GM12875 (cell line): ENCODE measurements at regions not wholly inside any gene's neighbourhood (a gene's known extent, or its start where the extent isn't known, plus 50 kb on each side); places are given as distances from the start of the nearest gene placed in this dataset.

Experiments used
- H3K4me3 ChIP-seq: one replicate; pipeline ENCODE4 v1.5.1; 2011; ENCODE audit warnings: low read depth, low read length, control low read depth
- TF ChIP-seq, protein P1 (sequence below): IDR thresholded peaks from 2 replicates; pipeline ENCODE4 v1.5.1; 2011; ENCODE audit warnings: low read depth, mild to moderate bottlenecking, control low read depth, inconsistent platforms, low read length, moderate library complexity, borderline replicate concordance; ENCODE audit not compliant: insufficient read depth

DNA sequence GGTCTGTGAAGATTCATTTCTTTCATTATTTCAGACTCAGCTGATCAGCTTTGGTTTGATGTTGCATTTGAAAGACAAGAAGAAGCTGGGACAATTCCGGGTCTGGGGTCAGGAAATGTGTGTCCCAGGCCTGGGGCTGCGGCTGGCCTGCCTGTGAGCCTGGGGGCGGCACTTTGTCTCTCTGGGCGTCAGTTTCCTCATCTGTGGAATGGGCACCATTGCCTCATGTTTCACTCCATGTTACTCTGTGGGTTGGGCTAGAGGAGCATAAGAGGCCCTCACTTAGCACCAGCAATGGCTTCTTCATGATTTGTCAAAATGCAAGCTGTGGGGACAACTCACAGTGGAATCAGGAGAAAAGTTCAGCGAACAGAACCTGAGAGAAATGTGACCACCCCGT, 570.1 kb downstream of the VRK1 start:
- TF ChIP-seq, protein P1, sequence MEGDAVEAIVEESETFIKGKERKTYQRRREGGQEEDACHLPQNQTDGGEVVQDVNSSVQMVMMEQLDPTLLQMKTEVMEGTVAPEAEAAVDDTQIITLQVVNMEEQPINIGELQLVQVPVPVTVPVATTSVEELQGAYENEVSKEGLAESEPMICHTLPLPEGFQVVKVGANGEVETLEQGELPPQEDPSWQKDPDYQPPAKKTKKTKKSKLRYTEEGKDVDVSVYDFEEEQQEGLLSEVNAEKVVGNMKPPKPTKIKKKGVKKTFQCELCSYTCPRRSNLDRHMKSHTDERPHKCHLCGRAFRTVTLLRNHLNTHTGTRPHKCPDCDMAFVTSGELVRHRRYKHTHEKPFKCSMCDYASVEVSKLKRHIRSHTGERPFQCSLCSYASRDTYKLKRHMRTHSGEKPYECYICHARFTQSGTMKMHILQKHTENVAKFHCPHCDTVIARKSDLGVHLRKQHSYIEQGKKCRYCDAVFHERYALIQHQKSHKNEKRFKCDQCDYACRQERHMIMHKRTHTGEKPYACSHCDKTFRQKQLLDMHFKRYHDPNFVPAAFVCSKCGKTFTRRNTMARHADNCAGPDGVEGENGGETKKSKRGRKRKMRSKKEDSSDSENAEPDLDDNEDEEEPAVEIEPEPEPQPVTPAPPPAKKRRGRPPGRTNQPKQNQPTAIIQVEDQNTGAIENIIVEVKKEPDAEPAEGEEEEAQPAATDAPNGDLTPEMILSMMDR: no peak
- no peak overlapping the region for H3K4me3 ChIP-seq

- H3K4me3 ChIP-seq: no peak overlapping the region
- TF ChIP-seq, protein P1: no peak
Measured at GRCh38 chr14:97368049-97368448, 570.9 kb downstream of the VRK1 start.

DNA sequence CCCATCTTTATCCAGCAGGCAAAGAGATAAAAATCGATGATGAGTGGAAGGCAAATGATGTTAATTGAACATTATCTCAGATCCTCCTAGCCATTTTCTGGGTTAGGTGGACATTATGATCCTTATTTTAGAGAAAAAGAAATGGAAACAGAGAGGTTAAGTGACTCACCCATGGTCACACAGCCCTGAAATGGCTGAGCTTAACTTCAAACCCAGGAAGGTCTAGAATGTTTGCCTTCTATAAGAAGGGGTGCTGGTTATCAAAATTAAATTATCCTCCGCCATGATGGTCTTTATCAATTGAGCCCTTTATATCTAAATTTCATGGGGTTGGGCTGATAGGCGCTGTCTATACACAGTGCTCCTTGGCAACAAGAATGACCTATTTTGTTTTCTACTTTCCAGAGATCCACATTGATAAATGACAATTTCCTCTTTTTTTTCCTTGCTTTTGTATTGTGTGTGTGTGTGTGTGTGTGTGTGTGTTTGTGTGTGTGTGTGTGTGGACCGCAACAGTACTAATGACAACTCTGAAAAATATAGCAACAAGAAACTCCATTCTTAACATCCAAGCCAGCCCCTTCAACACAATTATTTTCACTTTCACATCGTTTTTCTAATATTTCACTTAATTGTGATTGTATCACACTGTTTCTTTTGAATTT, 571.9 kb downstream of the VRK1 start:
- no peak overlapping the region for H3K4me3 ChIP-seq
- TF ChIP-seq, protein P1: no peak

GRCh38 chr14:97369901-97370300, 572.7 kb downstream of the VRK1 start:
- H3K4me3 ChIP-seq: no peak overlapping the region
- TF ChIP-seq, protein P1: no peak

GRCh38 chr14:97376310-97376709, 579.1 kb downstream of the VRK1 start:
- TF ChIP-seq, protein P1: no peak
- H3K4me3 ChIP-seq: no peak overlapping the region

DNA sequence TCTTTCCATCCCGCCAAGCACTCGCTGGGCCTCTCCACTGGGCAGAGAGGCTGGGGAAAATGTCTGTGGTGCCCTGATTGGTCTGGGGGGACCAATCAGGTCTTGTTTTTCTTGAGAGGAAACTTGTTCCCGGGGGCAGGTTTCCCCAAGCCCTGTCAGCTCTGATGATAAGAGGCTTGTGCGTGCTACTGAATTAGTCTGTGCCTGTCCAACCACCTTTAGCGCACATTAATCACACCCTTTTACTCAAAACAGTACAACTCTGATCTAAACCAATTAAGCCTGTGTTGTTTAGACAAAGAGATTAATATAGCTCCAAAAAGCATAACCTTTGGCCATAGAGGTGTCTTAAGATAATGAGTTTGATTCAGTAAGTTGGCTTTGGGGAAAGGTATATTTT, 580.4 kb downstream of the VRK1 start:
- no peak overlapping the region for H3K4me3 ChIP-seq
- TF ChIP-seq, protein P1: no peak

DNA sequence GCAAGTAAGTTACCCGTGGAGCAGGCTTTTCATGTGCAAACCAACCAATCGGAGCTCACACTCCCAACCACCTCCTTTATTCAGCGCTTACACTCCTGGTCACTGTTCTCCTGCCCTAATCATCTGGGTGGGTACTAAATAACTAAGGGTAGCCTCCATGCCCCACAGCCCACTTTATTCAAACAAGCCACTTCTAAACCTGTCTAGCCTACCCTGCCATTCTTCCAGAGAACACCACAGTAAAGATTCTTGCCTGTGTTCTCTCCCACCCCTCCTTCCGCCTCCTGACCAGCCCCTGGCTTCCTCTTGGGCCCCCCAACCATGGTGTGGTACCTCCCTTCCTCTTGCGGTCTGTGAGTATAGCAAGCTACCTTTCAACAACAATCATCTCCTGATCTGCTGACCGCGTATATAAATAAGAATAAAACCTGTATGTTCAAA, 581.9 kb downstream of the VRK1 start:
- no peak overlapping the region for H3K4me3 ChIP-seq
- TF ChIP-seq, protein P1: no peak
